Medulla oblongata (tissue), 1 donor: ENCODE measurements at regions not wholly inside any gene's neighbourhood (a gene's known extent, or its start where the extent isn't known, plus 50 kb on each side); places are given as distances from the start of the nearest gene placed in this dataset.
"Not testable (repeated sequence)": the region's sequence is repeated elsewhere in the genome, so short reads cannot be mapped to it uniquely, and the experiment has no call there.

ENCODE experiments used
- DNase-seq: peaks from one replicate; pipeline ENCODE4 v3.0.0-alpha.2; 2015; ENCODE audit errors: extremely low spot score

DNA sequence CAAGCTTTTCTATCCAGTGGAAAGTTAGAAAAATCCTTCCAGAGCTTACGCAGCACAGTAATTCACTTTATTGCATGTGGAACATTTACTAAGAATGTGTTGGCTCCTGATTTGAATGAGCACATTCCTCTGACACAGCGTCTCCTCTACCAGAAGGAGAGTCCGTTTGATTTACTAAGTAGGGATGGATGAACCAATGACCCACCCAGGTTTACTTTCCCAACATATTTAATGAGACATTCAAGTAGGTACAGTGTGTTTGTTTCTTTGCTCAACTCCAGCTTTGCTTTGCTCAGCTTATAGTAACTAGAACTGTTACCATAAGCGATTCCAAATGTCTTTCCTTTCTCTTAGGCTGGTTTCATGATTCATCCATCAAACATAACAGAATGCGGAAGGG, 161.7 kb downstream of the SMARCA1 start:
- no peak for DNase-seq

DNA sequence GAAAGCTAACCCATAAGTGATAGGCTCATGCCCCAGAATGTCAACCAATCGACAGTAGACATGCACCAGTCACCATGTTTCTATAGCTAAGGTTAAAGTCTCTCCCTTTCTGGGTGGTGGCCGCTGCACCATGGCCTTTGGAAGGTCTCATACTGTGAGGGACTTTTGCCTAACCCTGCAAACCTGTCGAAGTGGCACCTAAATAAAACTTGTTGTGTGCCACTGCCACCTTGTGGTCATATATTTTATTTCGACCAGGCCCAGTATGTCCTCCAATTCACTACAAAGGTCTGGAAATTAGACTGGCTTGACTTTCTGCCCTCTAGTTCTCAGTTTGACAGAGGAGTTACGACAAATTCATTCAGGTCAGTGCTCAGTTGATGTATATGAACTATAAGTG, 163.1 kb downstream of the SMARCA1 start:
- DNase-seq: peak; percentile 46

DNA sequence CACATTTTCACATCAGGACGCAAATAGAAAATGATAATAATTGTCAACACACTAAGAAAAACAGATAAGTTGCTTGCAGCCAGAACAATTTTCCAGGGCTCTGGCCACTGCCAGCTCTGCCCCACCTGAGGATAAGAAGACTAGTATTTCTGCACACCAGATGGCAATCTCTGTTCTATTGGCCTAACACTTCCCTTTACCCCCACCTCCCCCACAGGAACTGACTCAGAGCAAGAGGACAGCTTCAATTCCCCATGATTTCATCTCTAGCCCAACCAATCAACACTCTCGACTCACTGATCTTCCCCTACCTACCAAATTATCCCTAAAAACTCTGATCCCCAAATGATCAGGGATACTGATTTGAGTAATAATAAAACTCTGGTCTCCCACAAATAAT, 164.0 kb downstream of the SMARCA1 start:
- no peak for DNase-seq

DNA sequence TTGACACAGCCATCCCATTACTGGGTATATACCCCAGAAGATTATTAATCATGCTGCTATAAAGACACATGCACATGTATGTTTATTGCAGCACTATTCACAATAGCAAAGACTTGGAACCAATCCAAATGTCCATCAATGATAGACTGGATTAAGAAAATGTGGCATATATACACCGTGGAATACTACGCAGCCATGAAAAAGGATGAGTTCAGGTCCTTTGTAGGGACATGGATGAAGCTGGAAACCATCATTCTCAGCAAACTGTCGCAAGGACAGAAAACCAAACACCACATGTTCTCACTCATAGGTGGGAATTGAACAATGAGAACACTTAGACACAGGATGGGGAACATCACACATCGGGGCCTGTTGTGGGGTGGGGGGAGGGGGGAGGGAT, 165.9 kb downstream of the SMARCA1 start:
- not testable (repeated sequence) for DNase-seq

DNA sequence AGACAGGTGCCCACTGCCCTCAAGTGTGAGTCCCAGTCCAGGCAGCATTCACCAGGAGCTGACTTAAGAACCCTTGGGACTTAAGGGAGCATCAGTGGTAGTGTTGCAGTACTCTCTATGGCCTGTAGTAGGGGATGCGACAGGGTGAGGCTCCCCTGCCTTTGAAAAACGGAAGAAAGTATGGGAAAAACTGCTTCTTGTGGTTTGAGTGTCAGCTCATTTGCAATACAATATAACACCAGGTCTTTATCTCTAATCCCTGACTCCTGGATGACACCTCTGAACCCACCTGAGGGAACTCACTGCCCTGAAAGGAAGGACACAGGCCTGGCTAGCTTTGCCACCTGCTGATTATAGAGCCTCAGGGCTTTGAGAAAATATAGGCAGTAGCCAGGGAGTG, 176.0 kb downstream of the SMARCA1 start:
- no peak for DNase-seq

DNA sequence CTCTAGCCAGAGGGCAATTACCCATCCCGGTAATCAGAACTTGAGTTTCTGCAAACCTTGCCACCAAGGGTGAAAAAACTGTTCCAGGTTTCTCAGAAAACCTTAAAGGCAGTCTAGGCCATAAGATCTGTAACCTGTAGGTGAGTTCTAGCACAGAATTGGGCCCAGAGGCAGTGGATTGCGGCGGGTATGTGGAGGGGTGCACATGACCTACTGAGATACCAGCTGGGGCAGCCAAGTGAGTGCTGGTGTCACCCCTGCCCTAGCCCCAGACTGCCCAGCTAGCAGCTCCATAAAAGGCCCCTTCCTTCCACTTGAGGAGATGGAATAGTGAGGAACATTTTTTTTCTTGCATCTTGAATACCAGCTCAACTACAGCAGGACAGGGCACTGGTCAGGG, 176.7 kb downstream of the SMARCA1 start:
- DNase-seq: no peak

DNA sequence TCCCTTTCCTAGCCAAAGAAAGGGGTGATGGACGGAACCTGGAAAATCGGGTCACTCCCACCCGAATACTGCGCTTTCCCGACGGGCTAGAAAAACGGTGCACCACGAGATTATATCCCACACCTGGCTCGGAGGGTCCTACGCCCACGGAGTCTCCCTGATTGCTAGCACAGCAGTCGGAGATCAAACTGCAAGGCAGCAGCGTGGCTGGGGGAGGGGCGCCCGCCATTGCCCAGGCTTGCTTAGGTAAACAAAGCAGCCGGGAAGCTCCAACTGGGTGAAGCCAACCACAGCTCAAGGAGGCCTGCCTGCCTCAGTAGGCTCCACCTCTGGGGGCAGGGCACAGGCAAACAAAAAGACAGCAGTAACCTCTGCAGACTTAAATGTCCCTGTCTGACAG, 186.0 kb downstream of the SMARCA1 start:
- DNase-seq: not testable (repeated sequence)

DNA sequence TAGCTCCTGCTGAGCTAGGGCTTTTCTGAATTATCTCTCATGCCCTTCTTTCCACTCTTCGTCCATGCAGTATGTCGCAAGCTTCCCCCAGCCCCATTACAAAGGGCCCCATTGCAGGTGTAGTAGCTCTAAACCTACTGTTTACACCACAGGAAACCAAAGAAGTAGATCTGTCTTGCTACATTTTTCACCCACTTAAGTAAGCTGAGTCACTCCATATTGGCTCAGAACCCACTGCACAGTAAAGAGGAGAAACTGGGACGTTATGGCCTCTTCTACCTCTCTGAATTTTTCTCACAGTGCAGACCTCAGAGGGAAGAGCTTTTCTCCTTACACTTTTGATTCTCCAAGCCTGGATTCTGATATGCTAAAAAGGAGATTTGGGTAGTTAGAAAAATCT, 200.2 kb downstream of the SMARCA1 start:
- DNase-seq: no peak

DNA sequence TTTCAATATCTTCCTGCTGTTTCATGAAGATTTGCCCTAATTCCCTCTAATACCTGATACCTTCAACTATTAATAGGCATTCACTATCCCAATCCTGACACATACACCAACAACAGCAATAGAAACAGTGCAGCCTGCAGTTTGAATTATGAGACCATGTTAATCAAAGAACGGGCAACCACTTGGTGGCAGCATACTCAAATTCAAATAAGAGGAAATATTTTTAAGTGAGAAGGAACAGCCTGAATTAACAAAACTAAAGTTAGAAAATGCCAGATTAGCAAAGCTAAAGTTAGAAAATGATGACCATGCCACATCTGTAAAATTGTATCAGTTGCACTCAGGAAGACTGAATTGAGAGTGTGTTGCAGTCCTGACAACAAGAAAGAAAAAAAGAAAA, 204.9 kb downstream of the SMARCA1 start:
- peak; percentile 17 for DNase-seq

DNA sequence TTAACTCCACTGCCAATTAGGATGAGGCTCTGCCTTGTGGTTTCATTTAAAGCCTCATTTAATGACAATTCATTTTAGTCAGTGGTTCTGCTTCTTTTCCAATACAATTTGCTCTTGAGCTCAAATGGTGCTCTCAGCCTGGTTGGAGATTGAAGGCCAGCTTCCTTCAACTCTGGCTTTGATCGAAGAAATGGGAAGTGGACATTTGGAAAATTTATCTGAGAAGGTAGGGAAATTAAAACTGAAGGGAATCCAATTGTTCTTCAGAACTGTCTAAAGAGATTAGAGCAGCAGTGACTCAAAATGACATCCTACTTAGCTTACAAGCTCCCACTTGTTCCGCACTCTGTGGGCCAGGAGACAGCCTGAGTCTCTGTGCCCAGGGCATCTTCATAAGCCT, 206.8 kb downstream of the SMARCA1 start:
- DNase-seq: no peak

DNA sequence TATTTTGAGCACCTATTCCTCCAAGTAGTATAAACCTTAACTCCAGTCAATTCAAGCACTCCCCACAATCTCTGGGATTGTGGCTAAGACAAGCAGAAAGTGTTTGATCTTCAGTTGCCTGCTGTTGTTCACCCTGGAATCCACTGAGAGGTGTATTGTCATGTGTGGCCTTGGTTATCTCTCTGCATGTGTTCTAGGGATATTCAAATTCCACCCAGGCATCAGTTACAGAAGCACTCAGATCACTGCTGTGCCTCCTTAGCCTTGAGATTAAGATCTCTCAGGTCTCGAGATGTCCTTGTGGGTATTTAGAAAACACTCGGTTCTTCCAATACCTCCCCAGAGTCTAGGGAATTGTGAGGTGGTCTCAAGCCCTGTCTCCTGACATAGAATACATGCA, 213.3 kb downstream of the SMARCA1 start:
- DNase-seq: no peak

DNA sequence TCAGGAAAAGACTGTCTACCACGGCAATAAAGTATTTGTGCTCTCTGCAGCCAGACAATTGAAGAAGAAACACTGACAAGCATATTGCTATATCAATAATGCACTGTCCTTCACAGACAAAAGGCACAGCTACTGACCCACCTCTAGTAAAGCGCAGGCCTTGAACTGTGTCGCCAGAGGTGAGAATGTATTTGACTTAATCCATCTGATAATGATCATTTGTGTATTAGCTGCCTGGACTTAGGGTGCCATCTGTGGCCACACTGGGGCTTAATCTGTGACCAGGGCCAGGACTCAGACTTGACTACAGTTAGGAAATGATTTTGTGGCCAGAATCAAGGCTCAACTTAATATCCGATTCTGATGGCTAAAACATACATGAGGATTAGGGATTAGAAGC, 260.4 kb downstream of the SMARCA1 start:
- peak; percentile 2 for DNase-seq

DNA sequence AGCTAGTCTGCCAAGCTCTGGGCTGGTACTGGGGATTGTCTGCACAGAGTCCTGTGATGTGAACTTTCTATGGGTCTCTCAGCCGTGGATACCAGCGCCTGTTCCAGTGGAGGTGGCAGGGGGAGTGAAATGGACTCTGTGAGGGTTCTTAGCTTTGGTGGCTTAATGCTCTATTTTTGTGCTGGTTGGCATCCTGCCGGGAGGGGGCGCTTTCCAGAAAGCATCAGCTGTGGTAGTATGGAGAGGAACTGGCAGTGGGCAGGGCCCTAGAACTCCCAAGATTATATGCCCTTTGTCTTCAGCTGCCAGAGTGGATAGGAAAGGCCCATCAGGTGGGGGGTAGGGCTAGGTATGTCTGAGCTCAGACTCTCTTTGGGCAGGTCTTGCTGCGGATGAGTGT, 267.8 kb downstream of the SMARCA1 start:
- not testable (repeated sequence) for DNase-seq

DNA sequence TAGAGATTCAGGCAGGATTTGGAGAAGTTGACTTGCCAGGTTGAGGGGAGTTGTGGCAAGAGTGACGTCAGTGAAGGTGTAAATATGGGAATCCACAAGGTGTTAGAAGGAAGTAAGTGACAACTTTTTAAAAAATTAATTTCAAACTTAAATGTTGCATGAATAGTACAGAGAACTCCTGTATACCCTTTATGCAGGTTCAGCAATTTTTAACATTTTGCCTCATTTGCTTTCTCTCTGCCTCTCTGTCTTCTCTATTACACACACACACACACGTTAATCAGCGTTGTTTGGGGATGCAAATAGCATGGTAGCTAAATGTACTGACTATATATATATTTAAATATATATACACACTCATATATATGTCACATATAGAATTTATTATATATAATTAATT, 273.7 kb downstream of the SMARCA1 start:
- no peak for DNase-seq

DNA sequence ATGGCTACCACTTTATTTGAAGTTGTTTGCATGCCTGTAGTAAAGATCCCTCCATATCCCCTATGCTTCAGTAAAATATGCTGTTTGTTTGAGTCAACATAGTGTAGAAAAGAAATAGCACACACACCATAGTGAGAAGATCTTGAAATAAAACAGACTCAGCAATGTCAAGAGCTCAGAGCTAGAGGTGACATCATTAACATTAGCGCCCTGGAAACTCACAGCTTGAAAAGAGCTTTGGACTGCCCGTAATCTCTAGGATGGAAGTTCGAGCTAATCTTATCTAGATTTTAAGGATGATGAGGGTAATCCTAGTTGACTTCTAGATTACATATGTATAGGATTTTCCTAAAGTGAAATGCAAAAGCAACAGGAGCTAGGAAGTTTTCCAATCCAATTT, 275.6 kb downstream of the SMARCA1 start:
- no peak for DNase-seq

DNA sequence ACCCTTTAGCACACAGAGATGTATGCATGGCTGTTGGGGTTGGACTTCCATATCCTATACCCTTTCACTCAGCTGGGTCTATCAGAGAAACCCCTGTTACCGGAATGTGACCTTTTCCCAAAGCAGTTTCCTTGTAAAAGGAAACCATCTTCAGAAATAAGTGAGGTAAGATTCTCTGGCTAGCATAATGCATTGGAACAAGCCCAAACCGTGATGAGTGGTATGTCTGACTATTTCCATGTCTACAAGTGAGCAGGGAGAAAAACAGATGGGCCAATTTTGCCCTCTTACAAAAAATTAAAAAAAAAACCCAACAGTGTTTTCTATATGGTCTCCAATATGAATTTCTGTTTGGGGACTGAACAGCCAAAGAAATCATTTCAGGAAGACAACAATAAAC, 283.9 kb downstream of the SMARCA1 start:
- DNase-seq: no peak

DNA sequence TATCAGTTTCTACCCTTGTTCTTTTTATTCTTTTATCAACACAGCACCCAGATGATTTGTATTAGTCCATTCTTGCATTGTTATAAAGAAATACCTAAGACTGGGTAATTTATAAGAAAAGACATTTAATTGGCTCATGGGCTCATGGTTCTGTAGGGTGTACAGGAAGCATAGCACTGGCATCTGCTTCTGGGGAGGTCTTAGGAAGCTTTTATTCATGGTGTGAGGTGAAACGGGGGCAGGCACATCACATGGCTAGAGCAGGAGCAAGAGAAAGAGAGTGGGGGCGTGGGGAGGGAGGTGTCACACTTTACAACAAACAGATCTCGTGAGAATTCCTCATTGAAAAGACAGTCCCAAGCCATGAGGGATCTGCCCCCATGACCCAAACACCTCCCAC, 285.3 kb downstream of the SMARCA1 start:
- DNase-seq: no peak

DNA sequence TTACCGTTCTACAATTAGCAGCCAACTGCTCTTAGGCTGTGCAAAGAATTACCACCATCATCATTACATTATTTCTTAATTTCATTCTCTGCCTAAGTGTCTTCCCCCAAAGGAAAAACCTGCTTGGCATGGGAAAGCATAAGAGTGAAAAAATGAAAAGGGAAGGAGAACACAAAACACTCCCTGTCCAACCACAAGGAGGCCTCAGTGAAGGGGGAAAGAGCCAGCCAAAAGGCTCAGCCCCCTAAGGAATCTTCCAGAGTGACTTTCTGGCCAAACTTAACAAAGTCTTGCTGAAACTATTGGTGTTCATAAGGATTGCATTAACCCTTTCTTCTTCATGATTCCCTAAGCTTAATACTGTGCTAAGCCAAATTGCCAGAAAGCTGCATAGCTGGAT, 287.4 kb downstream of the SMARCA1 start:
- DNase-seq: no peak

DNA sequence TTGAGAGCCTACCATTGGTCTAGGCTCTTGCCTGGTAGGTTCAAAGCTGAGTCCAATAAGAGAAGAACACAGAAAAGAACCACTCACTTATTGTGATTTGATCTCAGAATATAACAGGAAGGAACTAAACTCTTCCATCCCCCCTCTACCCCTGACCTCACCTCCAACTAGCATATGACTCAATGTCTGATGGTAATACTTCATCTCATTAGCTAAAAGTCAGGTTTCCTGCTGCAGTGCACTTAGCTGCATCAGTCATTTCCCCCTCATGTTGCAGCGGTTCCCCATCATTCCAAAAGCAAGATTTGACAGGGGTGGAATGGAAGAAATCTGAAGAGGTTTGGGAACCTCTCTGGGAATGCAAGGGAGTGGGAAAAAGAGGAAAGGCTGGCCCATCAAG, 289.5 kb downstream of the SMARCA1 start:
- DNase-seq: no peak

DNA sequence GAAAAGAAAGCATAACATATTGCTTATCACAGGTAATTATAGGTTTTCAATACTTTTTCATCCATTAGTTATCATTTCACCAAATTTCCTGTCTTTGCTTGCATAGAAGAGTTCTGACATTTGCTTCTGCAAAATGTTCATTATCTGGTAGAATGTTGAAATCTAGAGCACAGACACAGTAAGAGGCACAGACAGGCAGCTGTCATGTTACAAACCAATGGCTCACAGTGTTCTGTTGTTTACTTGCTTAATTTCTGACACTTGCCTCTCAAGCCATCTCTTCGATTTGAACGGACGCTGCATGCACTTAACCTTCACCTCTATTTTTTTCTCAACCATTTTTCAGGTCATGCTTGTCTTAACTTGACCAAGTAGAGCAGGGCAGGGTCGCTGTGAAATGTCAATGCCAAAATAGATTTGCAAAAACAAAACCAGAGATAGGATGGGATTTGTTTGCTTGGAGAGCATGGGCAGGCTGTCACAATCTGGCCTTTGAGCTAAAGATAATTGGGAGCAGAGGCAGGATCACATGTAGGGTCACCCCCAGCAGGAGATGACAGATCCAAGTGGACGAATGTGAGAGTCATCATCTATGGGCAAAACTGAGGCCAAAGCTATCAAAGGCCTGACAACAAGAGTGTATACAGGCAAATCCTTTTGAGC, 292.3 kb downstream of the SMARCA1 start:
- DNase-seq: no peak

DNA sequence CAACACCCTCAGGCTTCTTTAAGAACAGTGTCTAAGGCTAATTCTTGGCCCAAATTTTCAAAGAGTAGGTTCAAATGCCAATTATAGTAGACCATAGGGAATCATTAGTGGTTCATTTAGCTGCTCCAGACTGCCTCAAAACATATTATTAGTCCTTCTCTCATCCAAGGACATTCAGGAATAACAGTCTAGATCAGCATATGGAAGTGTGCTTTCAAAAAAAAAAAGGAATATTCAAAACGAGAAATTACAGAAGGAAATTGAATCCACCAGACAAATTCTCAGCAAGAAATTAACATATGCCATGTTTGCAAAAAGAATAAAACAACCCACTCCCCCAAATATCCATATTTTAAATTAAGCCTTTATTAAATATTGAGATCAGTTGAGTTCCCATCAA, 293.1 kb downstream of the SMARCA1 start:
- DNase-seq: no peak

DNA sequence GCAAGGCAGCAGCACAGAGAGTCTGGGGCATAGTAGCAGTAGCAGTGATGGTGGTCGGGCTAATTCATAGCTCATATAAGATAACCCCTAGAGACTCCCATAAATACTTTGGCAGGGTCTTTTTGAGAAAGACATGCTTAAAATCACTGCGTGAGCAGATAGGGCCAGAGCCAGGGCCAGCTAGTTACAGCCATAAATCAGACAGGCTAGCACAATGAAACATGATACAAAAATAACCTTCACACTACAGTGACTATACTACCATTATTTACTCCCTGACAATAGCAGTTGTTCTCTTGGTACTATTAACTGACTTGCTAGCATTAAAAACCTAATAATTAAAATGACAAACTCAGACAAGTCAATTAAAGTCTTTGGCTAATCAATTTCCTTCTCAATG, 295.9 kb downstream of the SMARCA1 start:
- DNase-seq: no peak

DNA sequence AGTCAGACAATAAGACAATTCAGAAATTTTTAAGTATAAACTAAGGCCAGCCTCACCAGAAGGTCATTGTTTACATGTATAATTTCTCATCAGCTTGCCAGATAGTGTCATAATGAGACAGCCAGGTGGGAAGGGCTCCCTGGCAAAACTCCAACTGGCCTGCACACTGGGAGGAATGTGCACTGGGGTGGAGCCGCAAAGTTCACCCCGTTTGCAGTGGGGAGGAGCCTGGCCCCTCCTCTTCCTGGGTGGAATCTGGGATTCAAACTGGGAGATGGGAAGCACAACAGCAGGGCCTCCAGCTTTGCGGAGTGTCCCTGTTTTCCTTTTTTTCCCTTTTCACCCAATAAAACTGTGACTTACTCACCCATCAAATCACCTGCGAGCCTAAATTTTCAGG, 329.9 kb downstream of the SMARCA1 start:
- DNase-seq: no peak

DNA sequence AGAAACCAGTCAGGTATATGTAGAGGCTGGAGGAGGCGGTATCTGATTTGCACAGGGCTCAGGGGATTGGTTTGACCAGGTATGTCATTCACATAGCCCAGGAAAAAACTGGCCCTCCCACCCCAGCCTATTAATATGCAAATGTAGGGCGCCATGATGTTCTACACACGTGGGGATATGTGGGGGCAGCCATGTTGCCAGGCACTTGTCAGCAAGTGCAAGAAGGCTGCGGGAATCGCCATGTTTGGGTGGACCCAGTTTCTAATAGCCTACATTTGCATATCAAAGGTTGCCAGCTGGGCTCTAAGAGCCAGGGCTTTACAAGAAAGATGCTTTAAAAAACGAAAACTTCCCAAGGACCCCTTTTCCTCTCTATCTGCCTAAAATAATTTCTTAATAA, 335.1 kb downstream of the SMARCA1 start:
- DNase-seq: no peak
